RPMI8226 (cell line): ENCODE measurements at regions not wholly inside any gene's neighbourhood (a gene's known extent, or its start where the extent isn't known, plus 50 kb on each side); places are given as distances from the start of the nearest gene placed in this dataset.

Experiments
- DNase-seq: peaks from one replicate; pipeline ENCODE4 v3.0.0-alpha.2; 2015

- DNase-seq: no peak
These were observed 525.5 kb upstream of the RGMA start for GRCh38 chr15:93614386-93615104.

GRCh38 chr15:93613386-93613785 lies 524.4 kb upstream of the RGMA start:
- no peak for DNase-seq

GRCh38 chr15:93612953-93613352 lies 523.9 kb upstream of the RGMA start:
- no peak for DNase-seq

GRCh38 chr15:93610944-93611343 lies 521.9 kb upstream of the RGMA start:
- DNase-seq: no peak

GRCh38 chr15:93608643-93609148 lies 519.7 kb upstream of the RGMA start:
- no peak for DNase-seq

GRCh38 chr15:93603550-93603949 lies 514.5 kb upstream of the RGMA start:
- DNase-seq: no peak

GRCh38 chr15:93587059-93587521 lies 498.1 kb upstream of the RGMA start:
- no peak for DNase-seq

- no peak for DNase-seq
These were observed 496.0 kb upstream of the RGMA start for GRCh38 chr15:93585012-93585411.

- no peak for DNase-seq
These were observed 495.0 kb upstream of the RGMA start for GRCh38 chr15:93583968-93584367.

GRCh38 chr15:93583552-93583951 lies 494.5 kb upstream of the RGMA start:
- no peak for DNase-seq

- DNase-seq: no peak
These were observed 481.5 kb upstream of the RGMA start for GRCh38 chr15:93570527-93570926.

- no peak for DNase-seq
These were observed 477.8 kb upstream of the RGMA start for GRCh38 chr15:93566762-93567161.

GRCh38 chr15:93565201-93565600 lies 476.2 kb upstream of the RGMA start:
- DNase-seq: no peak

- DNase-seq: no peak
These were observed 474.2 kb upstream of the RGMA start for GRCh38 chr15:93563218-93563617.

- no peak for DNase-seq
These were observed 473.5 kb upstream of the RGMA start for GRCh38 chr15:93562395-93563123.

GRCh38 chr15:93557696-93558095 lies 468.7 kb upstream of the RGMA start:
- no peak for DNase-seq

- DNase-seq: no peak
These were observed 464.3 kb upstream of the RGMA start for GRCh38 chr15:93553167-93553935.

- no peak for DNase-seq
These were observed 454.1 kb upstream of the RGMA start for GRCh38 chr15:93543093-93543492.

GRCh38 chr15:93527374-93528050 lies 438.5 kb upstream of the RGMA start:
- DNase-seq: no peak

GRCh38 chr15:93524432-93524831 lies 435.4 kb upstream of the RGMA start:
- no peak for DNase-seq

GRCh38 chr15:93523481-93523880 lies 434.5 kb upstream of the RGMA start:
- DNase-seq: no peak

GRCh38 chr15:93520206-93520605 lies 431.2 kb upstream of the RGMA start:
- DNase-seq: no peak

- no peak for DNase-seq
These were observed 430.6 kb upstream of the RGMA start for GRCh38 chr15:93519599-93519998.
